GM12892 (cell line): ENCODE measurements at regions not wholly inside any gene's neighbourhood (a gene's known extent, or its start where the extent isn't known, plus 50 kb on each side); places are given as distances from the start of the nearest gene placed in this dataset.

Experiments used
- POLR2A ChIP-seq: IDR thresholded peaks from 2 replicates; pipeline ENCODE4 v1.6.1; 2011; ENCODE audit warnings: low read depth, low read length, control low read depth
- POLR2AphosphoS5 ChIP-seq: IDR thresholded peaks from 2 replicates; pipeline ENCODE4 v1.6.1; 2011; ENCODE audit warnings: low read depth, low read length, control low read depth
- TAF1 ChIP-seq: IDR thresholded peaks from 2 replicates; pipeline ENCODE4 v1.6.1; 2011; ENCODE audit warnings: low read depth, mild to moderate bottlenecking, control low read depth, low read length, borderline replicate concordance

GRCh38 chr11:15841931-15842740 lies 514.2 kb downstream of the SOX6 start:
- TF ChIP-seq POLR2A (no peak), POLR2AphosphoS5 (no peak), TAF1 (no peak)
